Ishikawa (cell line): ENCODE measurements at regions not wholly inside any gene's neighbourhood (a gene's known extent, or its start where the extent isn't known, plus 50 kb on each side); places are given as distances from the start of the nearest gene placed in this dataset.

Experiments used
- CEBPB ChIP-seq: IDR thresholded peaks from 2 replicates; pipeline ENCODE4 v1.6.1; 2012
- CREB1 ChIP-seq: IDR thresholded peaks from 2 replicates; pipeline ENCODE4 v1.6.1; 2012; ENCODE audit warnings: low read depth
- EP300 ChIP-seq: IDR thresholded peaks from 2 replicates; pipeline ENCODE4 v1.6.1; 2012; ENCODE audit warnings: borderline replicate concordance
- MAX ChIP-seq: IDR thresholded peaks from 2 replicates; pipeline ENCODE4 v1.6.1; 2012
- NFIC ChIP-seq: IDR thresholded peaks from 2 replicates; pipeline ENCODE4 v1.6.1; 2012
- RAD21 ChIP-seq: IDR thresholded peaks from 2 replicates; pipeline ENCODE4 v1.6.1; 2012; ENCODE audit warnings: low read depth

- TF ChIP-seq NFIC (no peak), RAD21 (no peak), CREB1 (no peak), MAX (no peak), CEBPB (no peak), EP300 (no peak)
Observed at GRCh38 chr13:111046590-111047141, 68.4 kb upstream of the ARHGEF7 start.
